Keratinocyte (primary cell): ENCODE measurements at regions not wholly inside any gene's neighbourhood (a gene's known extent, or its start where the extent isn't known, plus 50 kb on each side); places are given as distances from the start of the nearest gene placed in this dataset.
A peak's percentile ranks its signal among the peaks of the same experiment; 100 is the strongest.

ENCODE experiments used
- DNase-seq: peaks from one replicate; pipeline ENCODE4 v3.0.0-alpha.2; 2011; ENCODE audit warnings: low read depth, missing footprints, low spot score
- FAIRE-seq: peaks from 2 replicates; lab custom pipeline; 2011; peaks lifted over from hg19 to GRCh38; lab: Jason Lieb, UNC
- H2AFZ ChIP-seq: 2 replicates; pipeline ENCODE4 v1.6.0; 2012; ENCODE audit warnings: low read length, control low read depth, inconsistent platforms; ENCODE audit not compliant: control insufficient read depth
- H3K27ac ChIP-seq: 2 replicates; pipeline ENCODE4 v1.5.1; 2011; ENCODE audit warnings: low read length; ENCODE audit not compliant: control insufficient read depth, insufficient read depth
- H3K27me3 ChIP-seq: 3 replicates; pipeline ENCODE4 v1.6.0; 2011; ENCODE audit warnings: low read length; ENCODE audit not compliant: control insufficient read depth, insufficient read depth; ENCODE audit errors: extremely low read depth
- H3K36me3 ChIP-seq, 2 experiments: 2 replicates in 1 of 2; 3 replicates in 1 of 2; pipeline ENCODE4 v1.5.1; 2011; ENCODE audit warnings: low read length in 2 of 2, mild to moderate bottlenecking in 1 of 2; ENCODE audit not compliant: control insufficient read depth in 2 of 2, insufficient read depth in 2 of 2; ENCODE audit errors: extremely low read depth in 1 of 2
- H3K4me1 ChIP-seq: 3 replicates; pipeline ENCODE4 v1.5.1; 2011; ENCODE audit warnings: low read length; ENCODE audit not compliant: control insufficient read depth, insufficient read depth; ENCODE audit errors: extremely low read depth
- H3K4me2 ChIP-seq: 3 replicates; pipeline ENCODE4 v1.6.0; 2011; ENCODE audit warnings: low read depth, low read length; ENCODE audit not compliant: control insufficient read depth, insufficient read depth; ENCODE audit errors: extremely low read depth
- H3K4me3 ChIP-seq, 3 experiments: fragments of 200-600 bp in 1 of 3; sonication (generic) in 1 of 3; 2 replicates in 2 of 3; 3 replicates in 1 of 3; pipeline ENCODE4 v1.5.1; 2011 to 2016; ENCODE audit warnings: low read length in 3 of 3, mild to moderate bottlenecking in 3 of 3, control low read depth in 2 of 3, inconsistent platforms in 1 of 3, low read depth in 1 of 3, mixed read lengths in 1 of 3, mixed run types in 1 of 3, moderate library complexity in 1 of 3; ENCODE audit not compliant: control insufficient read depth in 2 of 3, insufficient read depth in 2 of 3; ENCODE audit errors: extremely low read depth in 1 of 3
- H3K79me2 ChIP-seq: 2 replicates; pipeline ENCODE4 v1.6.0; 2012; ENCODE audit warnings: low read length; ENCODE audit not compliant: control insufficient read depth, insufficient read depth
- H3K9ac ChIP-seq: 3 replicates; pipeline ENCODE4 v1.6.0; 2011; ENCODE audit warnings: low read length; ENCODE audit not compliant: control insufficient read depth, insufficient read depth; ENCODE audit errors: extremely low read depth
- H3K9me1 ChIP-seq: 3 replicates; pipeline ENCODE4 v1.6.0; 2011; ENCODE audit warnings: low read length; ENCODE audit not compliant: control insufficient read depth, insufficient read depth; ENCODE audit errors: extremely low read depth
- H3K9me3 ChIP-seq: 2 replicates; pipeline ENCODE4 v1.5.1; 2012; ENCODE audit warnings: low read depth, low read length; ENCODE audit not compliant: control insufficient read depth
- H4K20me1 ChIP-seq: 3 replicates; pipeline ENCODE4 v1.6.0; 2011; ENCODE audit warnings: low read length; ENCODE audit not compliant: control insufficient read depth, insufficient read depth; ENCODE audit errors: extremely low read depth
- CTCF ChIP-seq, 3 experiments: IDR thresholded peaks in 1 of 3; conservative IDR thresholded peaks in 1 of 3; optimal IDR thresholded peaks in 1 of 3; 2 replicates in 2 of 3; 3 replicates in 1 of 3; pipeline versions ENCODE3 to v1.5.1; 2011; ENCODE audit warnings: low read length in 3 of 3, mild to moderate bottlenecking in 3 of 3, moderate library complexity in 2 of 3, control low read depth in 1 of 3, inconsistent platforms in 1 of 3; ENCODE audit not compliant: insufficient read depth in 2 of 3; ENCODE audit errors: extremely low read depth in 1 of 3
- EZH2 ChIP-seq: IDR thresholded peaks from one replicate; pipeline ENCODE4 v1.6.1; 2012; ENCODE audit warnings: inconsistent platforms, mild to moderate bottlenecking, low read length, moderate library complexity
- dilution Hi-C: fragments of 300-500 bp; cut with MboI; formaldehyde crosslinking; loops from one replicate; pipeline ENCODE4 v1.7.0; 2020; ENCODE audit warnings: low sequenced_read_pairs; ENCODE audit not compliant: extremely low pct_ligation_motif_present

GRCh38 chr12:74910831-74911230, 298.8 kb downstream of the KCNC2 start:
- Histone ChIP-seq H3K4me1 (no peaks in the 10 kb centered on the region), H3K9ac (no peak overlapping the region), H3K27ac (no peak overlapping the region), H2AFZ (no peak overlapping the region), H3K27me3 (no peaks in the 10 kb centered on the region), H3K4me2 (no peak overlapping the region), H4K20me1 (no peaks in the 10 kb centered on the region), H3K9me3 (no peaks in the 10 kb centered on the region), H3K4me3 (no peak overlapping the region), H3K9me1 (no peaks in the 10 kb centered on the region), H3K36me3 (no peaks in the 10 kb centered on the region), H3K79me2 (no peaks in the 10 kb centered on the region)
- no peak for DNase-seq
- TF ChIP-seq EZH2 (no peak), CTCF (optimal IDR thresholded peaks at IDR 0.05 in 1 of 3, IDR thresholded peaks at IDR 0.05 in 1 of 3, conservative IDR thresholded peaks at IDR 0.05 in 1 of 3; ENCODE audit: extremely low read depth in 1 of 3, insufficient read depth in 2 of 3, low read length in 3 of 3) (no peak)
- dilution Hi-C loops: no loop called here
- FAIRE-seq: no peak

GRCh38 chr12:74914378-74914777, 295.3 kb downstream of the KCNC2 start:
- no peak overlapping the region for H3K4me3 ChIP-seq
- H4K20me1 ChIP-seq: no peaks in the 10 kb centered on the region
- no peak overlapping the region for H2AFZ ChIP-seq
- dilution Hi-C loops: no loop called here
- no peak overlapping the region for H3K9ac ChIP-seq
- H3K9me3 ChIP-seq: no peaks in the 10 kb centered on the region
- DNase-seq (no peak), FAIRE-seq (peak; percentile 41)
- H3K36me3 ChIP-seq: no peaks in the 10 kb centered on the region
- no peaks in the 10 kb centered on the region for H3K9me1 ChIP-seq
- no peak overlapping the region for H3K27ac ChIP-seq
- H3K27me3 ChIP-seq: no peaks in the 10 kb centered on the region
- no peak overlapping the region for H3K4me2 ChIP-seq
- H3K79me2 ChIP-seq: no peaks in the 10 kb centered on the region
- TF ChIP-seq CTCF (optimal IDR thresholded peaks at IDR 0.05 in 1 of 3, IDR thresholded peaks at IDR 0.05 in 1 of 3, conservative IDR thresholded peaks at IDR 0.05 in 1 of 3; ENCODE audit: extremely low read depth in 1 of 3, insufficient read depth in 2 of 3, low read length in 3 of 3) (no peak), EZH2 (no peak)
- no peaks in the 10 kb centered on the region for H3K4me1 ChIP-seq
